Thyroid gland (tissue), 4 donors: ENCODE measurements at regions not wholly inside any gene's neighbourhood (a gene's known extent, or its start where the extent isn't known, plus 50 kb on each side); places are given as distances from the start of the nearest gene placed in this dataset.

Experiments used
- CTCF ChIP-seq, 6 experiments: fragments of 200-600 bp in 3 of 6; fragments of 450-650 bp in 3 of 6; sonication (generic) in 3 of 6; IDR thresholded peaks; one replicate each; pipeline ENCODE4 v1.5.1; 2016 to 2019; ENCODE audit warnings: antibody characterized with exemption in 6 of 6, mild to moderate bottlenecking in 2 of 6, inconsistent platforms in 1 of 6, moderate library complexity in 1 of 6
- POLR2A ChIP-seq, 2 donors: fragments of 450-650 bp; IDR thresholded peaks; one replicate each; pipeline ENCODE4 v1.6.1; 2017; ENCODE audit warnings: antibody characterized with exemption in 2 of 2, mild to moderate bottlenecking in 2 of 2, moderate library complexity in 1 of 2

GRCh38 chr6:81966968-81967367 lies 214.5 kb upstream of the TENT5A start:
- TF ChIP-seq CTCF (IDR thresholded peaks at IDR 0.05) (no peak), POLR2A (IDR thresholded peaks at IDR 0.05) (no peak)
